GM19452 (cell line): ENCODE measurements at regions not wholly inside any gene's neighbourhood (a gene's known extent, or its start where the extent isn't known, plus 50 kb on each side); places are given as distances from the start of the nearest gene placed in this dataset.

ENCODE experiments used
- ATAC-seq: cut with Tn5 transposase; IDR thresholded peaks from one replicate; pipeline ENCODE4 v1.9.1; 2021; ENCODE audit not compliant: unreplicated experiment

DNA sequence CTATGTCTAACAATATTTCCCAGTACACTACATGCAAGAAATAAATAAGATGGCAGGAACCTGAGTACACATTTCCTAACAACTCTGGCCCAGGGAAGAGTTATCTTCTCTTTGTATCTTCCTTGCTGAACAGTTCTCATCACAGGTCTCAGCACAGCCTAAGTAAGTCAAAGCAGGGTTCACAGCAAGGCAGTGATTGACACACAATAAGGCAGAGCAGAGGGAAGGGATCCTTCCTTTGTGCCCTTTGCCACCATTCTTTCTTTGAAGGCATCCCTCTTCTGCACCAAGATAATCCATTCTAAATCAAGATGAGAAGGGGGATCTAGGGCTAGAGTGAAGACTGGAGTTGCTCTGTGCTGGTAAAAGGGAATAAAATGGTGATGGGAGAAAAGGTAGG, 73.4 kb upstream of the TRPC4 start:
- ATAC-seq: no peak

DNA sequence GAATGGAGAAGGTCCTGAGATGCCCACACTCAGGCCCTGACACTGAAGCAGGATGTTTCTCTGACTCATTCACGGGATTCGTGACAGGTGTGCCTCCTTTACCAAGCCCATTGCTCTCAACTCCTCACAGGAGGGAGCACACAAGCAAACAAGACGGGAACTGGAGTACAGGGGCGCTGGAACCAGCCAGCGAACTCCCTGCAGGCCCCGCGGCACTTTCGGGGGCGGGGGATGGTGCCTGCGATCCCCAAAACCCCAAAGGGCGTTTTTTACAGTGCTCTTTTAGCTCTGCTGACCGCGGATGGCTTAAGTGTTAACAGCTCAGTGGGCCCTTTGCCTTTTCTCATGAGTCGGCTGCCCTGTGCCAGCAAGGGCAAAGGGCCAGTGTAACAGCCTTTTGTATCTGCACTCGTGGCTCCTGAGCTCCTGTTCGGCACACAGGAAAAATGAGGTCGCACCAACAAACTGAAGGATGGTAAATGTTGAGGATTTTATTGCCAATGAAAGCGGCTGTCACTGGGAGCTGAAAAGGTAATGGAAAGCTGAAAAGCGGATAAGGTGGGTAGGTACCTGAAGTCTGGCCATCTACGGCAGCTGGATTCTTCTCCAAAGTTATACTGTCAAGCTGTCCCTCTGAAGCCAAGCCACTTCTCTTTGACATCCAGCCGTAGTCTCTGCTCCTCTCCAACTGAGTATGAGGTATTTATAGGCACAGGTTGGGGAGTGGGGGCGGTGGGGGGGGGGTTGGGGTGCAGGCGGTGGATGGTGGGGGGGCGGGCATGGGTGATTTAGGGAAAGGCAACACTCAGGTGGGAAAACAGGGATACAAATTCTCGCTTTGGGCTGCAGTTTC, 65.0 kb upstream of the TRPC4 start:
- no peak for ATAC-seq

DNA sequence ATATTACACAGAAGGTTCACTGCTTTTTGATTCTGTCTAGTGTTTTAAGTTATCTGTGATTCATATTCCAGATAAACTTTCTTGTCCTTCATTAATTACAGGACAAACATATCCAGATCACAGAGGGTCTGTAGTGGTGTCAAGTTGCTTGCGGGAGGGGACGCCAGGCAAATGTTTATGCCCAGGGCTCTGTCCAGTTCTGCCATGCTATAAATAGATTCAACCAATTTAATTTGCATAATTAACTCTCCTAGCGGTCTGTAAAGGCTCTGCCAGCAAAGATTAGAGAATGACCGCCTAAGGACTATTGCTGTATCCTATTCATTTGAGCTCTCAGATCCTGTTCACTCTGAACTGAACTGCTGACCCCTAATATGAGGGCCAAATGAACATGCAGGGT, 59.7 kb upstream of the TRPC4 start:
- no peak for ATAC-seq

DNA sequence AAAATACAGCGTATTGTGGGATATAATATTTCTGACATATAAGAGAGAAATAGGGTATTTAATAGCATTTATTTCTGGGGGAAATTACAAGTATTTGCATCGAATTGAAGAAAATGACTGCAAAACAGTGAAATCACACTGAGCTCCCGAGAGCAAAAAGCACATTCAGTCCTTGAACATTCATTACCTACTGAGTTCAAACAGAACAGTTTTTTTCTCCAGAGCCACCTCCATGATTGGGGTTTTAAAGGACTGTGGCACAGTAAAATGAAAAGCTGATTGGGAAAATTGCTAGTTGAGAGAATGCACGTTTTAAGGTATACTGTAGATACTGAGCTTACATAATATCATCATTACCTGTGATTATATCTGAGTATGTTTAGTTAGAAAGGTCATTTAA, 58.0 kb upstream of the TRPC4 start:
- no peak for ATAC-seq

DNA sequence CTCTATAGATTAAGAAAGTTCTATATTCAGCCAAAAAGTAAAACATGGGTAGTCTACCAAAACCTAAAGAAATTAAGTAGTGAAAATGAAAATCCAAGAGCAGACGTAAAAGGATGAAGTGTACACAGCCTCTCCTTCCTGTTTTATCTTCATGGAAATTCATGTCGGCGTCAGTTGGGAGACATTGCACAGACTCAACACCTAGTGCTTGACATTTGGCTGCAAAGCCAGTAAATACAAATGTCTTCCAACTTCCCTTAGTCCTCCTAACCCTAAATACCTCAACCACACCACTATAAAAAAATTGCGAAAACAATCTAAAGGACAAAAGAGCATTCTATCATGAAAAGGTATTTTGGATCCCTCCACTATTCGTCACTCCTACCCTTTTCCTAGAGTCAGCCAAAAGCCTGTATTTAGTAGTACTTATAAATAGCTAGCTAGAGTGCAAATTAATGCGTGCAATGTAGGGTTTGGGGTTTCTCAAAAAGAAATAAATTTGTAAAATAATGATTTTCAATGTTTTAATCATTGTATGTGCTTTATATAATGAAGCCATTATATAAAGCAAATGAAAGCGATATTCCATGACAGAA, 56.4 kb upstream of the TRPC4 start:
- ATAC-seq: no peak

DNA sequence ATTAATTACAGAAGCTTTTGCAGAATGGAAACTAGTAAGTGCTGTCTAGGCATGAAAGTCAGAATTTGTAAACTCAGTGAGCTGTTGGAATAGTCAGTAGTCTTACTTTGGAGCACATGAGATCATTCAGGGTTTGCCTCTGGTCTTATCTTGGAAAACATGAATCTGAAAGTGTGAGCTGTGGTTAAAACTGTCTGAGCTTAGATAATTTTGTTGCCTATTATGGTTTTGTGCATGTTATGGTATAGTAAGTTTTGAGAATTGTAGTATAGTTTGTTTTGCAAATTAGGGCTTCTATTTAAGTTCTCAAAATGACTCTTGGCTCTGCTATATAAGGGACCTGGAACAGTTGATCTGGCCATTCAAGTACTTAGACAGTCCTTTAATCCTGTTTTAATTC, 53.7 kb upstream of the TRPC4 start:
- ATAC-seq: no peak

DNA sequence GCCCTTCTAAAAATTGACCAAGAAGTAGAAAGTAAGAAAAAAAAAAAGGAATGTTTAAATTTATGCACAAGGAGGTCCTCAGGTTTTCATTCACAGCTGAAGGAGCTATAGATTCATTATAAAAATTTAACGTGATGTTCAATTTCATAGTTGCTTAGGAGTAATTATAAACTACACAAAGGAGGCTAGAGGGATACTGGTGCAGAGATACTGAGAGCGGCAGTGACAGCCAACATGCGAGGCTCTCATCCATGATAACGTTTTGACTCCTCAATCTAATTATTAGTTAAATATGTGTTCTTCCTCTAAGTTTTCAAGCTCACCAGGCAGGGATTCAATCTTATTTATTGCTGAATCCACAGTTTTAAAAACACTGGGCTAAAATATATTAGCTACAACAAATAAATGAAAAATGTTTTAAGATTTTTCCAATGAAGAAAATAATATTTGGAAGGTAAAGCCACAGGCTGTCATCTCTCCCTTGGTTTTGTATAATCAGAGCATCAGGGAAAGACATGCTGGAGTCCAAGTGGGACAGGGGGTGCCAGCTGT, 49.8 kb upstream of the TRPC4 start:
- ATAC-seq: no peak
